BE2C (cell line): ENCODE measurements at regions not wholly inside any gene's neighbourhood (a gene's known extent, or its start where the extent isn't known, plus 50 kb on each side); places are given as distances from the start of the nearest gene placed in this dataset.

Experiments used
- DNase-seq: peaks from one replicate; pipeline ENCODE4 v3.0.0-alpha.2; 2020
- H3K27me3 ChIP-seq: fragments of 250-450 bp; sonication (Bioruptor Pico); 2 replicates; pipeline ENCODE4 v1.5.1; 2020; ENCODE audit warnings: mild to moderate bottlenecking
- H3K36me3 ChIP-seq: fragments of 250-450 bp; sonication (Bioruptor Pico); 2 replicates; pipeline ENCODE4 v1.5.1; 2020; ENCODE audit warnings: mild to moderate bottlenecking
- H3K4me1 ChIP-seq: fragments of 250-450 bp; sonication (Bioruptor Pico); 2 replicates; pipeline ENCODE4 v1.5.1; 2020
- H3K4me3 ChIP-seq: 2 replicates; pipeline ENCODE4 v1.5.1; 2011; ENCODE audit warnings: low read depth, low read length
- H3K9me3 ChIP-seq: fragments of 250-450 bp; sonication (Bioruptor Pico); 2 replicates; pipeline ENCODE4 v1.5.1; 2020
- CTCF ChIP-seq: IDR thresholded peaks from 2 replicates; pipeline ENCODE4 v1.5.1; 2012; ENCODE audit warnings: mild to moderate bottlenecking, low read depth, low read length

- no peak for TF ChIP-seq CTCF
- Histone ChIP-seq H3K9me3 (no peaks in the 10 kb centered on the region), H3K36me3 (no peaks in the 10 kb centered on the region)
These were observed 1078.5 kb upstream of the ZEB2 start for GRCh38 chr2:145598434-145598833.

GRCh38 chr2:145597809-145598208 lies 1077.9 kb upstream of the ZEB2 start:
- Histone ChIP-seq H3K4me1 (no peaks in the 10 kb centered on the region), H3K36me3 (no peaks in the 10 kb centered on the region), H3K4me3 (no peak overlapping the region), H3K9me3 (no peaks in the 10 kb centered on the region), H3K27me3 (no peaks in the 10 kb centered on the region)
- no peak for DNase-seq
- no peak for TF ChIP-seq CTCF

More at GRCh38 chr2:145598434-145598833, 1078.5 kb upstream of the ZEB2 start:
- no peak overlapping the region for H3K4me3 ChIP-seq
- no peaks in the 10 kb centered on the region for H3K4me1 ChIP-seq
- DNase-seq: no peak
- H3K27me3 ChIP-seq: no peaks in the 10 kb centered on the region

- Histone ChIP-seq H3K36me3 (no peaks in the 10 kb centered on the region), H3K4me3 (no peak overlapping the region), H3K27me3 (no peaks in the 10 kb centered on the region), H3K9me3 (no peaks in the 10 kb centered on the region), H3K4me1 (no peaks in the 10 kb centered on the region)
- TF ChIP-seq CTCF: no peak
- DNase-seq: no peak
These were observed 1077.1 kb upstream of the ZEB2 start for GRCh38 chr2:145597006-145597405.

GRCh38 chr2:145596416-145596815 lies 1076.5 kb upstream of the ZEB2 start:
- no peak for TF ChIP-seq CTCF

GRCh38 chr2:145595296-145595695 lies 1075.4 kb upstream of the ZEB2 start:
- Histone ChIP-seq H3K9me3 (no peaks in the 10 kb centered on the region), H3K4me3 (no peak overlapping the region), H3K36me3 (no peaks in the 10 kb centered on the region), H3K4me1 (no peaks in the 10 kb centered on the region), H3K27me3 (no peaks in the 10 kb centered on the region)
- TF ChIP-seq CTCF: no peak
- no peak for DNase-seq

More at GRCh38 chr2:145596416-145596815, 1076.5 kb upstream of the ZEB2 start:
- no peaks in the 10 kb centered on the region for H3K9me3 ChIP-seq
- no peaks in the 10 kb centered on the region for H3K36me3 ChIP-seq
- no peaks in the 10 kb centered on the region for H3K4me1 ChIP-seq
- no peaks in the 10 kb centered on the region for H3K27me3 ChIP-seq
- no peak overlapping the region for H3K4me3 ChIP-seq
- no peak for DNase-seq

GRCh38 chr2:145593991-145594614 lies 1074.2 kb upstream of the ZEB2 start:
- H3K9me3 ChIP-seq: no peaks in the 10 kb centered on the region
- H3K27me3 ChIP-seq: no peaks in the 10 kb centered on the region
- peak; percentile 11; the same call in 1 of the 2 replicates for TF ChIP-seq CTCF
- H3K4me3 ChIP-seq: no peak overlapping the region
- DNase-seq: no peak
- H3K4me1 ChIP-seq: no peaks in the 10 kb centered on the region
- no peaks in the 10 kb centered on the region for H3K36me3 ChIP-seq
